ENCODE measurements at regions not wholly inside any gene's neighbourhood (a gene's known extent, or its start where the extent isn't known, plus 50 kb on each side); places are given as distances from the start of the nearest gene placed in this dataset.

DNA sequence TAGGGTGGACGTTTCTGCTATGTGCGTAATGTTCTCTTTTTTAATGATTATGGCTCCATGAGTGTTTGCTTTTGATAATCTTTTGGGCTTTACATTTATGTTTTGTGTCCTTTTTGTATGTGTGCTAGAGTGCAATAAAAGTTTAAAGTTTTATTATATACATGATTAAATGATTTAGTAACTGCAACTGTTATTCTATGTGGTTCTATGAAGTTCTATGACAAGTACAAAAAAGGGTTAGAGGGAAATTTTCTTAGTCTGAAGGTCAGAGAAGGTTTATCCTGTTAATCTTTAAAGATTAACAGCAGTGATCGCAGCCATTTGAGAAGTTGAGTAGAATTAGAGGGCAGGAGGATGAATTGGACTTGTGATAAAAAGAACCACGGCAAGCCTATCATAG lies 386.4 kb upstream of the CHRM3 start:
- TF ChIP-seq, protein P1, sequence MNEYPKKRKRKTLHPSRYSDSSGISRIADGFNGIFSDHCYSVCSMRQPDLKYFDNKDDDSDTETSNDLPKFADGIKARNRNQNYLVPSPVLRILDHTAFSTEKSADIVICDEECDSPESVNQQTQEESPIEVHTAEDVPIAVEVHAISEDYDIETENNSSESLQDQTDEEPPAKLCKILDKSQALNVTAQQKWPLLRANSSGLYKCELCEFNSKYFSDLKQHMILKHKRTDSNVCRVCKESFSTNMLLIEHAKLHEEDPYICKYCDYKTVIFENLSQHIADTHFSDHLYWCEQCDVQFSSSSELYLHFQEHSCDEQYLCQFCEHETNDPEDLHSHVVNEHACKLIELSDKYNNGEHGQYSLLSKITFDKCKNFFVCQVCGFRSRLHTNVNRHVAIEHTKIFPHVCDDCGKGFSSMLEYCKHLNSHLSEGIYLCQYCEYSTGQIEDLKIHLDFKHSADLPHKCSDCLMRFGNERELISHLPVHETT (tag by site-specific recombination; IDR thresholded peaks at IDR 0.05) = no peak
- TF ChIP-seq PRDM1 (tag by site-specific recombination; IDR thresholded peaks at IDR 0.05) (no peak), ZNF558 (tag by site-specific recombination; IDR thresholded peaks at IDR 0.05) (no peak), MZF1 (tag by site-specific recombination; IDR thresholded peaks at IDR 0.05; ENCODE audit: borderline replicate concordance) (no peak), ZNF792 (tag by site-specific recombination; IDR thresholded peaks at IDR 0.05) (no peak)
- TF ChIP-seq, protein P2, sequence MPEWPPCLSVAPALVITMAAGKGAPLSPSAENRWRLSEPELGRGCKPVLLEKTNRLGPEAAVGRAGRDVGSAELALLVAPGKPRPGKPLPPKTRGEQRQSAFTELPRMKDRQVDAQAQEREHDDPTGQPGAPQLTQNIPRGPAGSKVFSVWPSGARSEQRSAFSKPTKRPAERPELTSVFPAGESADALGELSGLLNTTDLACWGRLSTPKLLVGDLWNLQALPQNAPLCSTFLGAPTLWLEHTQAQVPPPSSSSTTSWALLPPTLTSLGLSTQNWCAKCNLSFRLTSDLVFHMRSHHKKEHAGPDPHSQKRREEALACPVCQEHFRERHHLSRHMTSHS (tag by site-specific recombination; IDR thresholded peaks at IDR 0.05) = no peak
- TF ChIP-seq, protein P3, sequence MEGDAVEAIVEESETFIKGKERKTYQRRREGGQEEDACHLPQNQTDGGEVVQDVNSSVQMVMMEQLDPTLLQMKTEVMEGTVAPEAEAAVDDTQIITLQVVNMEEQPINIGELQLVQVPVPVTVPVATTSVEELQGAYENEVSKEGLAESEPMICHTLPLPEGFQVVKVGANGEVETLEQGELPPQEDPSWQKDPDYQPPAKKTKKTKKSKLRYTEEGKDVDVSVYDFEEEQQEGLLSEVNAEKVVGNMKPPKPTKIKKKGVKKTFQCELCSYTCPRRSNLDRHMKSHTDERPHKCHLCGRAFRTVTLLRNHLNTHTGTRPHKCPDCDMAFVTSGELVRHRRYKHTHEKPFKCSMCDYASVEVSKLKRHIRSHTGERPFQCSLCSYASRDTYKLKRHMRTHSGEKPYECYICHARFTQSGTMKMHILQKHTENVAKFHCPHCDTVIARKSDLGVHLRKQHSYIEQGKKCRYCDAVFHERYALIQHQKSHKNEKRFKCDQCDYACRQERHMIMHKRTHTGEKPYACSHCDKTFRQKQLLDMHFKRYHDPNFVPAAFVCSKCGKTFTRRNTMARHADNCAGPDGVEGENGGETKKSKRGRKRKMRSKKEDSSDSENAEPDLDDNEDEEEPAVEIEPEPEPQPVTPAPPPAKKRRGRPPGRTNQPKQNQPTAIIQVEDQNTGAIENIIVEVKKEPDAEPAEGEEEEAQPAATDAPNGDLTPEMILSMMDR (tag by site-specific recombination; IDR thresholded peaks at IDR 0.05) = no peak
- TF ChIP-seq, protein P4, sequence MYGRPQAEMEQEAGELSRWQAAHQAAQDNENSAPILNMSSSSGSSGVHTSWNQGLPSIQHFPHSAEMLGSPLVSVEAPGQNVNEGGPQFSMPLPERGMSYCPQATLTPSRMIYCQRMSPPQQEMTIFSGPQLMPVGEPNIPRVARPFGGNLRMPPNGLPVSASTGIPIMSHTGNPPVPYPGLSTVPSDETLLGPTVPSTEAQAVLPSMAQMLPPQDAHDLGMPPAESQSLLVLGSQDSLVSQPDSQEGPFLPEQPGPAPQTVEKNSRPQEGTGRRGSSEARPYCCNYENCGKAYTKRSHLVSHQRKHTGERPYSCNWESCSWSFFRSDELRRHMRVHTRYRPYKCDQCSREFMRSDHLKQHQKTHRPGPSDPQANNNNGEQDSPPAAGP (tag by site-specific recombination; IDR thresholded peaks at IDR 0.05) = no peak
- TF ChIP-seq, protein P5, sequence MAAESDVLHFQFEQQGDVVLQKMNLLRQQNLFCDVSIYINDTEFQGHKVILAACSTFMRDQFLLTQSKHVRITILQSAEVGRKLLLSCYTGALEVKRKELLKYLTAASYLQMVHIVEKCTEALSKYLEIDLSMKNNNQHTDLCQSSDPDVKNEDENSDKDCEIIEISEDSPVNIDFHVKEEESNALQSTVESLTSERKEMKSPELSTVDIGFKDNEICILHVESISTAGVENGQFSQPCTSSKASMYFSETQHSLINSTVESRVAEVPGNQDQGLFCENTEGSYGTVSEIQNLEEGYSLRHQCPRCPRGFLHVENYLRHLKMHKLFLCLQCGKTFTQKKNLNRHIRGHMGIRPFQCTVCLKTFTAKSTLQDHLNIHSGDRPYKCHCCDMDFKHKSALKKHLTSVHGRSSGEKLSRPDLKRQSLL (tag by site-specific recombination; IDR thresholded peaks at IDR 0.05) = no peak
